HepG2 (cell line): ENCODE measurements at regions not wholly inside any gene's neighbourhood (a gene's known extent, or its start where the extent isn't known, plus 50 kb on each side); places are given as distances from the start of the nearest gene placed in this dataset.

ENCODE experiments used
- ATAC-seq: fragments of 200-7000 bp; cut with Tn5 transposase; 3 replicates; pipeline ENCODE4 v1.9.1; 2020; ENCODE audit warnings: mild to moderate bottlenecking, moderate library complexity
- BruUV-seq: library from RNA; stranded (reverse); fragments of 400-500 nt; replicated peaks from 2 replicates; lab custom pipeline; 2021; lab: Mats Ljungman, UMichigan
- CTCF ChIA-PET: fragments of 300-600 bp; formaldehyde crosslinking; extraction: SDS; loops from one replicate; lab custom pipeline; 2021; ENCODE audit warnings: low total read pairs, inconsistent platforms, low intra/inter-chr PET ratio; lab: Yijun Ruan, JAX
- POLR2A ChIA-PET: fragments of 350-600 bp; sonication (Branson Sonifier 250); formaldehyde crosslinking; loops from one replicate; lab custom pipeline; 2020; ENCODE audit warnings: antibody characterized with exemption, inconsistent platforms; lab: Yijun Ruan, JAX
- DNase-seq: peaks from one replicate; pipeline ENCODE4 v3.0.0-alpha.2; 2015; ENCODE audit warnings: low spot score
- FAIRE-seq: peaks from 3 replicates; lab custom pipeline; 2011; peaks lifted over from hg19 to GRCh38; lab: Jason Lieb, UNC
- H2AFZ ChIP-seq: one replicate; pipeline ENCODE4 v1.6.1; 2011; ENCODE audit warnings: low read length, inconsistent platforms
- H3K27ac ChIP-seq: fragments of 300-600 bp; 3 replicates; pipeline ENCODE4 v1.8.0; 2011; ENCODE audit warnings: mixed run types, mild to moderate bottlenecking, mixed read lengths, low read length, inconsistent platforms; ENCODE audit not compliant: insufficient read depth; ENCODE audit errors: extremely low read length
- H3K27me3 ChIP-seq, 2 experiments: fragments of 200-600 bp in 1 of 2; 2 replicates in 1 of 2; 3 replicates in 1 of 2; pipeline versions ENCODE4 v1.6.0 to v1.8.0; 2011; ENCODE audit warnings: low read length in 2 of 2, mild to moderate bottlenecking in 2 of 2, moderate library complexity in 2 of 2, inconsistent platforms in 1 of 2; ENCODE audit not compliant: insufficient read depth in 2 of 2, control insufficient read depth in 1 of 2
- H3K36me3 ChIP-seq, 2 experiments: fragments of 200-600 bp in 1 of 2; replicated peaks in 1 of 2; 2 replicates in 1 of 2; 3 replicates in 1 of 2; pipeline versions ENCODE4 v1.5.1 to v1.8.0; 2011; ENCODE audit warnings: low read length in 2 of 2, inconsistent platforms in 1 of 2; ENCODE audit not compliant: insufficient read depth in 2 of 2, control insufficient read depth in 1 of 2
- H3K4me1 ChIP-seq: 2 replicates; pipeline ENCODE4 v1.5.1; 2012; ENCODE audit warnings: low read length, inconsistent platforms; ENCODE audit not compliant: insufficient read depth
- H3K4me2 ChIP-seq: 2 replicates; pipeline ENCODE4 v1.6.0; 2011; ENCODE audit warnings: low read depth, low read length, inconsistent platforms
- H3K4me3 ChIP-seq, 3 experiments: fragments of 200-600 bp in 1 of 3; sonication (generic), shearing (Covaris generic) in 1 of 3; replicated peaks in 1 of 3; 2 replicates each; pipeline ENCODE4 v1.5.1; 2011 to 2016; ENCODE audit warnings: low read length in 3 of 3, inconsistent platforms in 2 of 3, low read depth in 2 of 3, mild to moderate bottlenecking in 2 of 3, control low read depth in 1 of 3, mixed read lengths in 1 of 3; ENCODE audit not compliant: insufficient read depth in 1 of 3
- H3K79me2 ChIP-seq: one replicate; pipeline ENCODE4 v1.6.1; 2011; ENCODE audit warnings: low read length, inconsistent platforms; ENCODE audit not compliant: insufficient read depth
- H3K9ac ChIP-seq: 2 replicates; pipeline ENCODE4 v1.6.0; 2011; ENCODE audit warnings: mild to moderate bottlenecking, low read depth, low read length, inconsistent platforms; ENCODE audit not compliant: insufficient read depth
- H3K9me3 ChIP-seq: 2 replicates; pipeline ENCODE4 v1.5.1; 2012; ENCODE audit warnings: mild to moderate bottlenecking, low read length
- H4K20me1 ChIP-seq: 2 replicates; pipeline ENCODE4 v1.6.0; 2011; ENCODE audit warnings: inconsistent platforms, mild to moderate bottlenecking, low read length, moderate library complexity; ENCODE audit not compliant: insufficient read depth
- AKNA ChIP-seq: sonication (generic); formaldehyde crosslinking; IDR thresholded peaks from 2 replicates; pipeline ENCODE4 v1.4.0; 2020; ENCODE audit warnings: missing genetic modification reagents, borderline replicate concordance
- CENPX ChIP-seq: sonication (generic); formaldehyde crosslinking; IDR thresholded peaks from 2 replicates; pipeline ENCODE4 v1.9.0; 2021; ENCODE audit warnings: mild to moderate bottlenecking, missing genetic modification reagents, moderate library complexity
- ELK4 ChIP-seq: sonication (generic); formaldehyde crosslinking; IDR thresholded peaks from 2 replicates; pipeline ENCODE4 v1.9.0; 2021; ENCODE audit warnings: missing genetic modification reagents, borderline replicate concordance
- GATAD2A ChIP-seq: IDR thresholded peaks from 2 replicates; pipeline ENCODE4 v1.6.1; 2016
- KAT2B ChIP-seq: fragments of 150-350 bp; IDR thresholded peaks from 2 replicates; pipeline ENCODE4 v1.6.1; 2014; ENCODE audit warnings: low read depth, low read length, borderline replicate concordance
- KLF15 ChIP-seq: sonication (generic); formaldehyde crosslinking; IDR thresholded peaks from 2 replicates; pipeline ENCODE4 v1.8.1; 2023; ENCODE audit warnings: borderline replicate concordance, mild to moderate bottlenecking, inconsistent platforms, missing genetic modification reagents, mixed read lengths
- POLR2G ChIP-seq: fragments of 200-400 bp; formaldehyde crosslinking; IDR thresholded peaks from 2 replicates; pipeline ENCODE4 v1.6.1; 2018; ENCODE audit warnings: mild to moderate bottlenecking, low read depth, low read length, moderate library complexity
- ZBED4 ChIP-seq: sonication (generic); formaldehyde crosslinking; IDR thresholded peaks from 2 replicates; pipeline ENCODE4 v1.4.0; 2020; ENCODE audit warnings: missing genetic modification reagents, borderline replicate concordance
- ZNF546 ChIP-seq: sonication (generic); formaldehyde crosslinking; conservative IDR thresholded peaks from 2 replicates; pipeline ENCODE4 v1.8.1; 2023; ENCODE audit warnings: mild to moderate bottlenecking, missing genetic modification reagents
- WGBS: methylation state at CpG from one replicate; pipeline ENCODE4 v1.1.6; 2017; ENCODE audit warnings: low lambda C conversion rate; 5-methylcytosine and 5-hydroxymethylcytosine counted together
- in situ Hi-C: cut with HindIII; loops from 2 replicates; pipeline ENCODE4 v1.10.0; 2017; ENCODE audit warnings: low pct_unique_long_range_greater_than_20kb; ENCODE audit not compliant: extremely low pct_ligation_motif_present
- intact Hi-C: fragments of 100-400 bp; cut with micrococcal nuclease; formaldehyde crosslinking; loops from one replicate; pipeline ENCODE4 v1.10.0; 2022; ENCODE audit not compliant: unreplicated experiment

GRCh38 chr6:22015944-22016343 lies 280.9 kb downstream of the PRL start:
- BruUV-seq, result no TSS peak
- Histone ChIP-seq H3K36me3 (no peaks in the 10 kb centered on the region), H3K4me3 (no peak overlapping the region), H3K9ac (no peak overlapping the region), H3K4me1 (no peaks in the 10 kb centered on the region), H3K79me2 (no peaks in the 10 kb centered on the region), H4K20me1 (no peaks in the 10 kb centered on the region), H2AFZ (no peak overlapping the region), H3K9me3 (no peaks in the 10 kb centered on the region), H3K4me2 (no peak overlapping the region), H3K27me3 (0 out of 5 replicates have a peak, but pooled peaks cover 0 to 1% of the 10 kb centered on the region in 2 experiments), H3K27ac (no peak overlapping the region)
- ChIA-PET POLR2A (interaction anchor here (0.6 kb wide), 1 partner anchor 105 kb away, joined by 4 read pairs; no protein-coding TSS in a partner anchor), CTCF (no interaction called here)
- ATAC-seq (no peak), FAIRE-seq (no peak), DNase-seq (no peak)
- TF ChIP-seq KAT2B (no peak), CENPX (CRISPR knock-in tag) (no peak), ELK4 (CRISPR knock-in tag) (no peak), ZNF546 (no peak), POLR2G (no peak), KLF15 (CRISPR knock-in tag) (no peak)
- 45% methylated on average over 5 of the region's 5 CpGs for WGBS
- in situ Hi-C loops, result no loop called here
- intact Hi-C loops, result no loop called here

GRCh38 chr6:22017272-22017671 lies 279.6 kb downstream of the PRL start:
- CTCF ChIA-PET, result no interaction called here
- TF ChIP-seq ZBED4, result no peak
- no peak for TF ChIP-seq GATAD2A
- TF ChIP-seq AKNA, result no peak

More at GRCh38 chr6:22017272-22017671, 279.6 kb downstream of the PRL start:
- H3K9ac ChIP-seq, result no peak overlapping the region
- FAIRE-seq, result no peak
- no peak overlapping the region for H2AFZ ChIP-seq
- peaks cover 8% of the 10 kb centered on the region for H3K9me3 ChIP-seq
- DNase-seq, result no peak
- no peaks in the 10 kb centered on the region for H3K36me3 ChIP-seq
- H3K79me2 ChIP-seq, result no peaks in the 10 kb centered on the region
- WGBS, result 0% methylated on average over 1 of the region's 1 CpG
- H3K4me3 ChIP-seq, result no peak overlapping the region
- no peaks in the 10 kb centered on the region for H4K20me1 ChIP-seq
- BruUV-seq, result no TSS peak
- intact Hi-C loops, result no loop called here
- no peak overlapping the region for H3K27ac ChIP-seq
- 0 out of 5 replicates have a peak, but pooled peaks cover 0 to 1% of the 10 kb centered on the region in 2 experiments for H3K27me3 ChIP-seq
- no peaks in the 10 kb centered on the region for H3K4me1 ChIP-seq
- H3K4me2 ChIP-seq, result no peak overlapping the region
- ATAC-seq, result no peak
- POLR2A ChIA-PET, result no interaction called here
- in situ Hi-C loops, result no loop called here
